Left renal pelvis (tissue), 4 donors: ENCODE measurements at regions not wholly inside any gene's neighbourhood (a gene's known extent, or its start where the extent isn't known, plus 50 kb on each side); places are given as distances from the start of the nearest gene placed in this dataset.
"Not testable (repeated sequence)": the region's sequence is repeated elsewhere in the genome, so short reads cannot be mapped to it uniquely, and the experiment has no call there.

Experiments used
- DNase-seq, 4 donors: peaks; one replicate each; pipeline ENCODE4 v3.0.0-alpha.2; 2013; ENCODE audit warnings: low read depth in 4 of 4, low spot score in 3 of 4

DNA sequence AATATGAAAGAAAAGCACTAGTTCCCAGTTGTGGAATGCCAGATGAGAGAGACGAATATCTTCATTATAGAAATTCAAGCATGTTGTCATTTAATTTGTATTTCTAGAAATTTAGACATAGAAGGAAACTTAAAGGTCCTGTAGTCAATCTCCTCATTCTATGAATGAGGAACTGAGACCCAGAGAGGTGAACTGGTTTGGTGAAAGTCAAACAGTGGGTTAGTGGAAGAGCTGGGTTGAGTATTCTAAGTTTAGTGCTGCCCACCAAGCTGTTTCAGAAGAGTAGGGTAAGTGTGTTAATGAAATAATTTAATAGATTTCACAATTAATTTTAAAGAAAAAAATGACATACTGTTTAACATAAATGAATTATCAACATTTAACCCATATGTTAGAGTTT lies 655.2 kb downstream of the FAM133A start:
- no peak for DNase-seq

DNA sequence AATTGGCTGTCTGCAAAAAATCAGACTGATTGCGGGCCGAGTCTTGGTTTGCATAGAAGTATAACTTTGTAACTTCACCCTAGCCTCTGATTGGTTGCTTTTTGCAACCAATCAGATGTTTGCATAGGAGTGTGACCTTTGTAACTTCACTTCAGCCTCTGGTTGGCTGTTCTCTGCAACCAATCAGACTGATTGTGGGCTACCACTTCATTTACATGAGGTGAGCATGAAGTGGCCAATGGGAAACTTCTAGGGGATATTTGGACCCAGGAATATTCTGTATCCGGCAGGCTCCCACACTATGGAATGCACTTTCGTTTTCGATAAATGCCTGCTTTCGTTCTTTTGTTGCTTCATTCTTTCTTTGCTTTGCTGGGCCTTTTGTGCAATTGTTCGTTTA lies 667.7 kb downstream of the FAM133A start:
- DNase-seq: not testable (repeated sequence)

DNA sequence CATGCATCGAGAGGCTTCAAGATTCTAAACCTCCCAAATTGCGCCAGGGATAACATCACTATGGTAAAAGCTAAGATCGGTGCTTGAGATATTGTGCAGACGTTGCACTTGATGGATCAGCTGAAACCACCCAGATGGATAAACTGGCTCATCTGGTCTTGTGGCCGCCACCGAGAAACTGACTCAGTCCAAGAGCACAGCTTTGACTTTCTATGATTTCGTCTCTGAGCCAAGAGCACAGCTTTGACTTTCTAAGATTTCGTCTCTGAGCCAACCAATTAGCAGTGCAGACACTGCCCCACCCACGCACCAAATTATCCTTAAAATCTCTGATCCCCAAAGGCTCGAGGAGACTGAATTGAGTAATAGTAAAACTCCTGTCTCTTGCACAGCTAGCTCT lies 687.2 kb downstream of the FAM133A start:
- DNase-seq: no peak

DNA sequence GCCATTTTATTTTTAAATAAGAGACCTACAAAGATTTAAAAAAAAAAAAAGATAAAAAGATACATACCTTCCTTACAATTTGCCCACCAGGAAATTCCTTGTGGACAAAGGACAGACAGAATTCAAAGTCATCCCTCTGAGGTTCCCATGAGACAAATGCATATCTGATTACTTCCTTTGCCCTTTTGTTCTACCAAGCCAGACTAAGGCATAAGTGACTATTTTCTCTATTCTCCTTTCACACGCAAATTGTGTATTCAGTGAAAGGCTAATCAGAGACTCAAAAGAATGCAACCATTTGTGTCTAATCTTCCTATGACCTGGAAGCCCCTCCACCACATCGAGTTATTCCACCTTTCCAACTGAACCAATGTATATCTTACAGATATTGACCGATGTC lies 691.7 kb downstream of the FAM133A start:
- no peak for DNase-seq

DNA sequence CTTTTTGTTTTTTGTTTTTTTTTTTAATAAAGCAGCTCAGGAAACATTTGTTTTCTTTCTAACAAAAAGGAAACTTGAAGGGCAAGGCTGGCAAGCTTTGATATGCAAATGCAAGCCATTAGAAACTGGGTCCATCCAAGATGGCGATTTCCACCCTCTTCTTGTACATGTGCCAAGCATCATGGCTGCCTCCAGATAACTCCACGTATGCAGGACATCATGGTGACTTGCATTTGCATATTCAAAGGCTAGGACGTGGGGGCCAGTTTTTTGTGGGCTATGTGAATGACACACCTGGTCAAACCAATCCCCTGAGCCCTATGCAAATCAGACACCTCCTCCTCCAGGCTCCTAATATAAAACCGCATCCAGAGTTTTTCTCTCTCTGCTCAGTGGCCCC lies 692.6 kb downstream of the FAM133A start:
- no peak for DNase-seq

DNA sequence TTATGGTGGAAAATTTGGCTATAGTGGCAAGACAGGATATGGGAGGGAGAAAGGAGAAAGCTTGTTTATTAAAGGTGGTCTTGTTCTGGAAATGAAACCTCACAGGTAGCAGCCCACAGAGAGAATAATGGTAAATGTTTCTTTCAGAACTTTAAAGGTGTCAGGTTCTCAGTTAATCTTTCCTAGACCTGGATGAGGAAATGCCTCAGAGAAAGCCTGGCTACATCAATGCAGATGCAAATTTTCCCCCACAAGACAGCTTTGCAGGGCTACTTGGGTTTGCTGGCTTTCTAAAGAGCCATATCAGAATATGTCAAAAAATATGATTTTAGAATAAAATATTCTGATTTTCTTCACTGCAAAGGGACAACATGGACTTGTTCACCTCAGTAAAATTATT lies 715.0 kb downstream of the FAM133A start:
- DNase-seq: no peak

DNA sequence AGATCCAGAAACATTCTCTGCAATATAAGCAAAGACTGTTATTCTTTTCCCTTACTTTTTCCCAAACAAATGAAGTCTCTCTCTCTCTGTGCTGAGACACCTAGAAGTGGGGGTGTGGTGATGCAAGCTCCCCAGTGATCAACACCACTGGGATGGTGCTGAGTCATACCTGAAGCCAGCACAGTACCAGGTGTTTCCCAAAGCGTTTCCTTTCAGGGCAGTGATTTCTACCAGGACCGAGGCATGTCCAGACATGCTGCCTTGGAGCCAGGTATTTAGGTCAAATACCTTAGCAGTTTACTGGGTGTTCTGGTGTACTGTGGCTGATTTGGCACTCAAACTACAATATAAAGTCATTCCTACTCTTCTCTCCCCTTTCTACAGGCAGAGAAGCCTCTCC lies 726.5 kb downstream of the FAM133A start:
- no peak for DNase-seq

DNA sequence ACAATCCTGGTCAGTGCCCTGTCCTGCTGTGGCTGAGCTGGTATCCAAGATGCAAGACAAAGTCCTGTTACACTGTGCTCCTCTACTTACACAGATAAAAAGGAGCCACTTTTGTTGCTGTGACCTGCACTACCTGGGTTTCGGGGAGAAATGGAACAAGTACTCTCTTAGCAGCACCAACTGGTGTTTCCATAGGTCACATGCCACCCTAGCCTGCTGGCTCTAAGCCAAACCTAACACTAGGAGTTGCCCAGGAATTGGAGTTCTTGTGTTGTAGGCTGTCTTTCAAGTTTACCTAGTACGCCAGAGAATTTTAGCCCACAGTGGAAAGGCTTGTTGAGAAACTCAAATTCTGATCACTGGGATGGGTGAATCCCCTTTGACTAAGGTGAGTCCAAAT lies 727.4 kb downstream of the FAM133A start:
- no peak for DNase-seq

DNA sequence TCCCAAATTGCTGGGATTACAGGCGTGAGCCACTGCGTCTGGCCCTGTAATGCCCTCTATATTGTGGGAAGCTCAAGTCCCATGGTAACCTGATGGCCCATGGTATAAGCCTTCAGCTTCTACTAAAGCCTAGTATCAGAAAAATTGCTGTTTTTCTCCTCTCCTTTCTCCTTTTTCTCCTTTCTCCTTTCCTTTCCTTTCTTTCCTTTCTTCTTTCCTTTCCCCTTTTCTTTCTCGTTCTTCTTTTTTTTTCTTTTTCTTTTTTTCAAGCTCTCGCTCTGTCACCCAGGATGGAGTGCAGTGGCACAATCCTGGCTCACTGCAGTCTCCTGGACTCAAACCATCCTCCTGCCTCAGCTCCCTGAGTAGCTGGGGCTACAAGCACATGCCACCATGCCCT lies 740.7 kb downstream of the FAM133A start:
- DNase-seq: no peak

DNA sequence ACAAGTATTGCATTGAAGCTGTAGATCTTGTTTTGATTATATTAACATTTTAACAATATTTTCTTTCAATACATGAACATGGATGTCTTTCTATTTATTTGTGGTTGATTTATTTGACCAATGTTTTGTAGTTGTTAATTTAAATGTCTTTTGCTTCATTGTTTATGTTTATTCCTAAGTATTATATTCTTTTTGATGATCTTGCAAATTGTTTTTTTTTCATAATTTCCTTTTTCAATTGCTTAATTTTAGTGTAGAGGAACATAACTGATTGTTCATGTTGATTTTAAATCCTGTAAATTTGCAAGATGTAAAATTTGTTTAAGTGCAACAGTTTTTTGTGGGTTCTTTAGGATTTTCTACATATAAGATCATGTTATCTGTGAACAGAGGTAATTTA lies 744.1 kb downstream of the FAM133A start:
- DNase-seq: no peak

DNA sequence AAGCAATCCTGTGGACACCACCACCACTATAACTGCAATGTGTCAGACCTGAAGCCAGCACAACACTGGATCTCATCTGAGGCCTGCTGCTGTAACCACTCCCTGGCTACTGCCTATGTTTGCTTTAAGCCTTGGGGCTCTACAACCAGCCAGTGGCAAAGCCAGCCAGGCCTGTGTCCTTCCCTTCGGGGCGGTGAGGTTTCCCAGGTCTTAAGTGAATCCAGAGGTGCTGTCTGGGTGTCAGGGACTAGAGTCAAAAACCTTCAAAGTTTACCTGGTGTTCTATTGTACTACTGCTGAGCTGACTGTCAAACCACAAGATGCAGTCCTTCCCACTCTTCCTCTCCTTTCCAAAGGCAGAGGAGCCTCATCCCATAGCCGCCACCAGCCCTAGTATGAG lies 750.5 kb downstream of the FAM133A start:
- no peak for DNase-seq

DNA sequence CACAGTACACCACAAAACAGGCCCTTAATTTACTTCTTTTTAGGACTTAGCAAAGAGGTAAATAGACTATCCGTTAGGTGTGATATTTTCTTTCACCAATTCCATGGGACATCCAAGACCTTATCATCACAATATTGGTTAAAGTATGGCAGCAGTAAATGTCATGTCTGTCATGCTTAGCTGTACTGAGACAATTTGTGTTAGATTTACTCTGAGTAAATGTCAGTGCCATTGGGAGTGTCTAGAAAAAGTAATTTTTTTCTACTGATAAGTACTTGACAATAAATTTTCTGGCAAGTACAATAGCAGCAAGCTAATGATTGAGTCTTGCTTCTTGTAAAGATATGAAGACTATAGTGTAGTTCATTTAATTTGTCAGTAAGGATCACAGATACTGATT lies 756.1 kb downstream of the FAM133A start:
- no peak for DNase-seq

DNA sequence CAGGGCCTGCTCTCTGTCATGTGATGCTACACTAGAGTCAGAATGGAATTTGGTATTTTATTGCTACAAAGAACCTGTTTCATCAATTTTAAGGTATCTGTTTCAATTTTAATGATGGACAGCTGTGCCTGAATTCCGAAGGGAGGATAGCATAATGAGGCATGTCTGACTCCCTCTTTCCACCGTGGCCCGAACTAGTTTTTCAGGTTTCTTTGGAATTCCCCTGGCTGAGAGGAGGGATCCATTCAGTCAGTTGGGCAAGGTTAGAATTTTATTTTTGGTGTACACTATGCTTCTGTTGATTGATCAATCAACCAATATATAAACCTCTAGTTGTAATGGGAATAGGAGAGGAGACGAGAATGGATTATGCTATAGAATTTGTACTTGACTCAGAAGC lies 761.8 kb downstream of the FAM133A start:
- DNase-seq: no peak

DNA sequence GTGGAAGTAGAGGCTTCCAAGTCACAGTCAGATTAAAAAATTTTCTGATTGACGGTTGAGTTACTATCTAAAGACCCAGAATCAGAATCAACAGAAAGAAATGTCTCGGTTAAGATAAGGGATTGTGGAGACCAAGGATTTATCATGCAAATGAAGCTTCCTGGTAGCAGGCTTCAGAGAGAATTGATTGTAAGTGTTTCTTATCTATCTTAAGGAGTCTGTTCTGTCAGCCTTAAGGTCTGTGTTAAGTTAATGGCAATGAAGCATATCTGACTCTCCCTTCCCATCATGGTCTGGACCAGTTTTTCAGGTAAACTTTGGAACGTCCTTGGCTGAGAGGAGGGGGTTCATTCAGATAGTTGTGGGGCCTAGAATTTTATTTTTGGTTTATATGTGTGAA lies 780.2 kb downstream of the FAM133A start:
- DNase-seq: no peak

DNA sequence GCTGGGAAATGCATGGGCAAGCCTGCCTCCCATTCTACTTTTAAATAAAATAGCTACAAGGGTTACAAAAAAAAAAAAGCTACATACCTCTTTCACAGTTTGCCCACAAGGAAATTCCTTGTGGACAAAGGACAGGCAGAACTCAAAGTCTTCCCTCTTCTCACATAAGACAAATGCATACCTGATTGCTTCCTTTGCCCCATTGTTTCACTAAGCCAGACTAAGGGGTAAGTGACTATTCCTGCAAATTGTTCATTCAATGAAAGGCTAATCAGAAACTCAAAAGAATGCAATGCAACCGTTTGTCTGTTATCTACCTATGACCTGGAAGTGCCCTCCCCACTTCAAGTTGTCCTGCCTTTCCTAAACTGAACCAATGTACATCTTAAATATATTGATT lies 780.6 kb downstream of the FAM133A start:
- DNase-seq: no peak

DNA sequence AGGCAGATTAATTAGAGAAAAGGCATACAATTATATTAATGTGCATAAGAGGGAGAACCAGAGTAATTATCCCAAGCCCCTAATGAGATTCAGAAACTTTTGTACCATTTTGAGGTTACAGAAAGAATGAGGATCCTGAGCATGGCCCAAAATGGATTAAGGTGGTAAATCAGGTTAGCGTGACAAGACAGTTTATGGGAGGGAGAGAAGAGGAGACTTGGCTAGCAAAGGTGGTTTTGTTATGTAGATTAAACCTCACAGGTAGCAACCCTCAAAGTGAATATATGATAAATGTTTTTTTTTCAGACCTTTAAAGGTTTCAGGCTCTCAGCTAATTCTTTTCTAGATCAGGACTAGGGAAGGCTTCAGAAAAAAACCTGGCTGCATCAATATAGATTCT lies 781.8 kb downstream of the FAM133A start:
- no peak for DNase-seq

DNA sequence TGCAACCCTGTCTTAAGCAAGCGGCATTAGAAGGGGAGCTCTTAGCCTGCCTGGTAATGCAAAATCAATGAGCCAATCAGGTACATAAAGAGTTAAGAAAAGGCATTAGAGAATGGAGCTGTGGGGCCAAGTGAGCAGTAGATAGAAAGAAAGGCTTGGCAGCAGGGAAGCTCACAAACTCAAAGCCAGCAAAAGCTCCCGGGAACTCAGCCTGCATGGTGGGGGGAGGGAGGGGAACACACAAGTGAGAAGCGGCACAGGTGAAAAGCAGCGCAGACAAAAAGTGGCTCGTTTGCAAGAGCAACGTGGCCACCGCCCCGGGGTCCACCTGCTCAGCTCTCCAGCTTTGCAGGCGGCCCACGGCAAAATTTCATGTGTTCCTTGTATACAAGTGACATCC lies 818.5 kb downstream of the FAM133A start:
- no peak for DNase-seq

DNA sequence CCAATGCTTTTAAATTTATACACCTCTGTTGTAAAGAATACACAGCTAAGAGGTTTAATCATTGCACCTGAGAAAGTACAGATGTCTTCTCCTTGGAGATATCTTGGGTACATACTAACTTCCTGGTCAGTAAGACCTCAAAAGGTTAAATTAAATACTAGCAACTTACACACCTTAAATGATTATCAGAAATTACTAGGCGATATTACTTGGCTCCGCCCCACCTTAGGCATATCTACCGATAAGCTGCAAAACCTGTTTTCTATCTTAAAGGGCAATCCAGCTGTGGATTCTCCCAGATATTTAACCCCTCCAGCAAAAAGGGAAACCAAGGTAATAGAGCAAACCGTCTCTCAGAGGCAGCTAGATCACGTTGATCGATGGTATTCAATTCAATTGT lies 819.4 kb downstream of the FAM133A start:
- no peak for DNase-seq

DNA sequence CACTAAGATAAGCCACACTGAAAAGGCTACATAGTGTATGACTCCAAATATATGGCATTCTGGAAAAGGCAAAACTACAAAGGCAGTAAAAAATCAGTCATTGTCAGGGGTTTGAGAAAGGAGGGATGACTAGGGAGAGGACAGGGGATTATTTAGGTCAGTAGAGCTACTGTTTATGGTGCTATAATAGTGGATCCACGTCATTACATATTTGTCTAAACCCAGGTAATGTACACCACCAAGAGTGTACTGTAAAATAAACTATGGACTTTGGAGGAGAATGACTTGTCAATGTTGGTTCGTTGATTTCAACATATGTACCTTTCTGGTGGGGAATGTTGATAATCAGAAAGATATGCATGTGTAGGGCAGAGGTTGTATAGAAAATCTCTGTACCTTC lies 837.6 kb downstream of the FAM133A start:
- no peak for DNase-seq

DNA sequence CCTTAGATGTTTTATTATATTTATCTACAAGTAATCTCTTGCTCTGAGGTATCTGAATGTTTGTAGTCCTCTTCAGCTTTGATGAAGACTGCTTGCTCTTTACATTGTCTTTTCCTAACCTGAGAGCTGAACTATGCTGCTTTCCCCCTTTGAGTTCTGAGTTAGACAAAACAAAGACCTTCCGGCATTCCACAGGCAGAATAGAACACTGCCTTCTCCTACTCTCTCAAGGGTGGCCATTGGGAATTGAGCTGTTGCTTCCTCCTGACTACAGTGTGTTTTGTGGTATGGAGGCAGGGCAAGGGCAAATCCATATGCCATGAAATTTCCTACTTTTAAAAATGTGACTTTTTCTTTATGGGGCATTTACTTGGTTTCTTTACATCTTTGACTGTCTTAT lies 841.0 kb downstream of the FAM133A start:
- DNase-seq: no peak

DNA sequence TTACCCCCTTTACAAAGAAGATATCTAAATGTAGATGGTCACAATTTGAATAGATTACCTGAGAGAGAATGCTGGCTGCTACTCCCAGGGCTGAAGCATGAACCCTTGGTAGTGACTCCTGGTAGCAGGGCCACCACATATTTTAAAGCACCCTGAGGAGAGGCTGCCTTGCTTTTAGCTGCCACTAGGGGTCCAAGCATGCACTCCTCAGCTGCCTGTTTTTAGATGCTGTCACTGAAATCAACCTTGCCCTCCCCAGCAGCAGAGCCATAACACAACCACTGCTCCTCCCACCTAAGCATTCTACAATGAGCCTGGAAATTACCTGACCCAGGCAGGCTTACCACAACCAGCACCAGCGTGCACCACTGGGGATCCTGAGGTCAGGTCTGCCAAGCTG lies 850.9 kb downstream of the FAM133A start:
- no peak for DNase-seq

DNA sequence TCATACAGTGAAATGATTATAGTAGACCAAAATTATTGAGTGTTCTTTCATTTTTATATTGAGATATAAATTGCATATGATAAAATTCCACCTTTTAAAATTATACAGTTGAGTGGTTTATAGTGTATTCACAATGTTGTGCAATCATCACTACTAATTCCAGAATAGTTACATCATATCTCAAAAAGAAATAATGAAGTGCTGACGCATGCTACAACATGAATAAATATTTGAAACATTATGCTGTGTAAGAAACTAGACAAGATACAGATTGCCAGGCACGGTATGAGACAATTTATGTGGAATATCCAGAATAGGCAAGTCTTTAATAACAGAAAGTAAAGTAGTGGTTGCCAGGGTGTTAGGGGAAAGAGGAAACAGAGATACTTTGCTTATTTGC lies 871.7 kb downstream of the FAM133A start:
- DNase-seq: no peak

DNA sequence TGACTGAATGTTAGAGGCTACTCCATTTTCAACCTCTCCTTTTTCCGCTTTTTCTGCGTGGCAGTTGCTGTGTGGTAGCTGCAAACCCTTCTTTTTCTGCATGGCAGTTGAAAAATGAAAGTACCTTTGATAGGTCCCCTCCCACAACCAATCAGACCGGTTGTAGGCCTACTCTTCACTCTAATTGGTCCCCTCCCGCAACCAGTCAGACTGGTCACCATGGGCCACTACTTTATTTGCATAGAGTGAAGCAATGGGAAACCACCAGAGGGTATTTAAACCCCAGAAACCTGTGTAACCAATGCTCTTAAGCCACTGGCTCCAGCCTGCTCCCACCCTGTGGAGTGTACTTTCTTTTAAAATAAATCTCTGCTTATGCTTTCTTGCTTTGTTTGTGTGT lies 877.8 kb downstream of the FAM133A start:
- DNase-seq: no peak

DNA sequence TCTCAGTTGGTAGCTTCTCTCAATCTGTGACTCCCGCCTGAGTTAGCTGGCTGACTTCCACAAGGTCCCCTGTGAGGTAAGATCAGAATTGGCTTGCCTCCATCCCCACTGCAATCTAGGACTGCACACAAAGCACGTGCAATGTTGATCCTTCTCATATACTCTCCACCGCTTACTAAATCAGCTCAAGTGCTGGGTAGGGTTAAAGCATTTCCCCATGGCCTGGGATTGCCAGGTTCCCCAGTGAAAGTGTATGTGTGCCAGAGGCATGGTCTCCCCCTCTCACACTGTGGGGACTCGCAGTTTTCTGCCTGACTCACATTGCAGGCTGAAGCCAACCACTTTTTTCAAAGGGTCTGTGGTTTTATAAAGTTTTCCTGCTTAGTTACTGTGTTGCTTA lies 886.9 kb downstream of the FAM133A start:
- no peak for DNase-seq
